Heart left ventricle (tissue), 16 donors: ENCODE measurements at regions not wholly inside any gene's neighbourhood (a gene's known extent, or its start where the extent isn't known, plus 50 kb on each side); places are given as distances from the start of the nearest gene placed in this dataset.

Experiments used
- ATAC-seq, 4 donors: fragments of 200-7000 bp; cut with Tn5 transposase; one replicate each; pipeline ENCODE4 v1.9.1; 2020 to 2022; ENCODE audit warnings: moderate library complexity in 4 of 4, mild to moderate bottlenecking in 3 of 4, moderate number of reproducible peaks in 1 of 4
- DNase-seq, 5 donors: peaks; one replicate each; pipeline ENCODE4 v3.0.0-alpha.2; 2020
- H3K27ac ChIP-seq, 12 donors: fragments of 200-600 bp; sonication (generic) in 4 of 12; one replicate each; pipeline versions ENCODE4 v1.5.0 to v1.8.0; 2016 to 2022; ENCODE audit warnings: mild to moderate bottlenecking in 2 of 12
- H3K27me3 ChIP-seq, 9 donors: fragments of 200-600 bp; sonication (generic) in 2 of 9; one replicate each; pipeline versions ENCODE4 v1.5.1 to v1.8.0; 2016 to 2022; ENCODE audit warnings: mild to moderate bottlenecking in 3 of 9
- H3K36me3 ChIP-seq, 9 donors: fragments of 200-600 bp; sonication (generic) in 2 of 9; one replicate each; pipeline versions ENCODE4 v1.5.0 to v1.8.0; 2018 to 2022; ENCODE audit warnings: mild to moderate bottlenecking in 2 of 9
- H3K4me1 ChIP-seq, 12 donors: fragments of 200-600 bp; sonication (generic) in 4 of 12; one replicate each; pipeline versions ENCODE4 v1.5.0 to v1.8.0; 2016 to 2022; ENCODE audit warnings: mild to moderate bottlenecking in 3 of 12
- H3K4me3 ChIP-seq, 12 donors: fragments of 200-600 bp; sonication (generic) in 4 of 12; one replicate each; pipeline versions ENCODE4 v1.5.0 to v1.8.0; 2017 to 2022; ENCODE audit warnings: mild to moderate bottlenecking in 9 of 12, moderate library complexity in 4 of 12
- H3K9me3 ChIP-seq, 12 donors: fragments of 200-600 bp; sonication (generic) in 4 of 12; one replicate each; pipeline versions ENCODE4 v1.5.0 to v1.8.0; 2016 to 2022; ENCODE audit warnings: mild to moderate bottlenecking in 1 of 12
- POLR2A ChIP-seq, 2 donors: fragments of 450-650 bp; IDR thresholded peaks; one replicate each; pipeline ENCODE4 v1.6.1; 2017; ENCODE audit warnings: antibody characterized with exemption in 2 of 2, mild to moderate bottlenecking in 2 of 2, moderate library complexity in 2 of 2
- WGBS, 4 donors: extraction: QIAGEN DNeasy Blood & Tissue Kit in 2 of 4; methylation state at CpG; one replicate each; pipeline versions ENCODE4 v1.1.5 to v1.1.7; 2013 to 2018; 5-methylcytosine and 5-hydroxymethylcytosine counted together
- intact Hi-C, 10 donors: fragments of 100-400 bp; cut with DNase I; formaldehyde crosslinking; loops; one replicate each; pipeline versions ENCODE4 v1.11.1 to v1.14.2; 2022
- TF ChIP-seq, protein P1 (sequence below), 12 donors: fragments of 200-600 bp; sonication (generic) in 4 of 12; IDR thresholded peaks; one replicate each; pipeline versions ENCODE4 v1.5.0 to v1.8.0; 2018 to 2022; ENCODE audit warnings: antibody characterized with exemption in 12 of 12, mild to moderate bottlenecking in 5 of 12
- donor health status: ischemic (EF 13 %, LVEDD 7.1; RV severe dilation, severe dysfunction).
- donor health status: healthy with polysubstance abuse.
- donor health status: DM: no; HTN: yes; CAD: no.
- donor health status: DM: no; HTN: no; CAD: no.
- donor health status: ischemic (EF 25% LVEDD 6.9; RV normal size, moderate dysfunction).
- donor health status: ischemic (EF 25% LVEDD 5.7; RV mildly dilated, moderate dysfunction).
- donor health status: healthy.
- donor health status: DM: yes; HTN: yes; CAD: no.
- donor health status: ischemic (EF 35%, LVEDD 5.7; RV mildly dilated, moderate dysfunction).
- donor health status: nonischemic (EF 11% LVEDD 7.7; RV severe dilation, severe dysfunction).
- donor health status: DM: yes; HTN: yes; CAD: no.
- donor health status: PGD.
- donor health status: ischemic (EF 29% LVEDD 5.4; RV normal size, mild dysfunction).
- donor health status: nonischemic (EF 23%, LVEDD 6.1; RV moderate dilation, normal function).

- Histone ChIP-seq H3K9me3 (no peaks in the 10 kb centered on the region), H3K27ac (no peak overlapping the region), H3K4me3 (no peak overlapping the region), H3K27me3 (peaks cover 0 to 6% (median 0%) of the 10 kb centered on the region in 9 donors), H3K4me1 (no peaks in the 10 kb centered on the region), H3K36me3 (no peaks in the 10 kb centered on the region)
- 83 to 91% (median 87%) methylated on average over 3 of the region's 3 CpGs for WGBS, 4 donors
- ATAC-seq = no peak
- intact Hi-C loops = no loop called here
- no peak for DNase-seq
- no peak for TF ChIP-seq POLR2A (IDR thresholded peaks at IDR 0.05)
- TF ChIP-seq, protein P1, sequence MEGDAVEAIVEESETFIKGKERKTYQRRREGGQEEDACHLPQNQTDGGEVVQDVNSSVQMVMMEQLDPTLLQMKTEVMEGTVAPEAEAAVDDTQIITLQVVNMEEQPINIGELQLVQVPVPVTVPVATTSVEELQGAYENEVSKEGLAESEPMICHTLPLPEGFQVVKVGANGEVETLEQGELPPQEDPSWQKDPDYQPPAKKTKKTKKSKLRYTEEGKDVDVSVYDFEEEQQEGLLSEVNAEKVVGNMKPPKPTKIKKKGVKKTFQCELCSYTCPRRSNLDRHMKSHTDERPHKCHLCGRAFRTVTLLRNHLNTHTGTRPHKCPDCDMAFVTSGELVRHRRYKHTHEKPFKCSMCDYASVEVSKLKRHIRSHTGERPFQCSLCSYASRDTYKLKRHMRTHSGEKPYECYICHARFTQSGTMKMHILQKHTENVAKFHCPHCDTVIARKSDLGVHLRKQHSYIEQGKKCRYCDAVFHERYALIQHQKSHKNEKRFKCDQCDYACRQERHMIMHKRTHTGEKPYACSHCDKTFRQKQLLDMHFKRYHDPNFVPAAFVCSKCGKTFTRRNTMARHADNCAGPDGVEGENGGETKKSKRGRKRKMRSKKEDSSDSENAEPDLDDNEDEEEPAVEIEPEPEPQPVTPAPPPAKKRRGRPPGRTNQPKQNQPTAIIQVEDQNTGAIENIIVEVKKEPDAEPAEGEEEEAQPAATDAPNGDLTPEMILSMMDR (IDR thresholded peaks at IDR 0.05) = no peak
Observed at GRCh38 chr12:4174417-4174816, 99.1 kb upstream of the CCND2 start.

GRCh38 chr12:4172999-4173398 lies 100.6 kb upstream of the CCND2 start:
- Histone ChIP-seq H3K27me3 (peaks cover 0 to 6% (median 0%) of the 10 kb centered on the region in 9 donors), H3K27ac (no peak overlapping the region), H3K36me3 (no peaks in the 10 kb centered on the region), H3K4me3 (no peak overlapping the region), H3K9me3 (no peaks in the 10 kb centered on the region), H3K4me1 (no peaks in the 10 kb centered on the region)
- DNase-seq (no peak), ATAC-seq (no peak)
- 44 to 65% (median 60%) methylated on average over 4 of the region's 4 CpGs for WGBS, 4 donors
- TF ChIP-seq, protein P1 (IDR thresholded peaks at IDR 0.05) = no peak
- TF ChIP-seq POLR2A (IDR thresholded peaks at IDR 0.05) = no peak
- intact Hi-C loops = no loop called here

DNA sequence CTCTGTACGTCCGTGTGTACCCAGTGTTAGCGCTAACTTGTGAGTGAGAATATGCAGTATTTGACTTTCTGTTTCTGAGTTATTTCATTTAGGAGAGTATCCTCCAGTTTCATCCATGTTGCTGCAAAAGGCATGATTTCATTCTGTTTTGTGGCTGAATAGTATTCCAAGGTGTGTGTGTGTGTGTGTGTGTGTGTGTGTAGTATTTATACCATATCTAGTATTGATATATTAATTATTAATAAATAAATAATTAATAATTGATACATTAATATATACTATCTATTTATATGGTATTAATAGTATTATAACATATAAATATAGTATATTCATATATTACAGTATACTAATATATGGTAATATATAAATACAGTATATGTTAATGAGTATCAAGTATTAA lies 101.8 kb upstream of the CCND2 start:
- intact Hi-C loops = no loop called here
- no peak overlapping the region for H3K27ac ChIP-seq
- 91 to 98% (median 95%) methylated on average over 3 of the region's 3 CpGs for WGBS, 4 donors
- no peak for ATAC-seq
- H3K9me3 ChIP-seq = no peaks in the 10 kb centered on the region
- H3K4me1 ChIP-seq = no peaks in the 10 kb centered on the region
- peaks cover 0 to 6% (median 0%) of the 10 kb centered on the region in 9 donors for H3K27me3 ChIP-seq
- no peak overlapping the region for H3K4me3 ChIP-seq
- TF ChIP-seq, protein P1 (IDR thresholded peaks at IDR 0.05) = no peak
- no peak for TF ChIP-seq POLR2A (IDR thresholded peaks at IDR 0.05)
- no peaks in the 10 kb centered on the region for H3K36me3 ChIP-seq
- DNase-seq = no peak

GRCh38 chr12:4169959-4170358 lies 103.6 kb upstream of the CCND2 start:
- no peak for TF ChIP-seq POLR2A (IDR thresholded peaks at IDR 0.05)
- TF ChIP-seq, protein P1 (IDR thresholded peaks at IDR 0.05) = no peak
- Histone ChIP-seq H3K9me3 (no peaks in the 10 kb centered on the region), H3K4me3 (no peak overlapping the region), H3K27me3 (no peaks in the 10 kb centered on the region), H3K36me3 (no peaks in the 10 kb centered on the region), H3K27ac (no peak overlapping the region), H3K4me1 (peaks cover 0 to 7% (median 2%) of the 10 kb centered on the region in 12 donors)
- no peak for ATAC-seq
- no peak for DNase-seq
- WGBS, 4 donors = 62 to 77% (median 71%) methylated on average over 4 of the region's 4 CpGs
- intact Hi-C loops = no loop called here
